Hematopoietic multipotent progenitor cell treated with erythropoietin and hydrocortisone succinate and interleukin-3 and kit ligand, for 6 days (in vitro differentiated cells): ENCODE measurements at regions not wholly inside any gene's neighbourhood (a gene's known extent, or its start where the extent isn't known, plus 50 kb on each side); places are given as distances from the start of the nearest gene placed in this dataset.

Experiments used
- DNase-seq: peaks from one replicate; pipeline ENCODE4 v3.0.0-alpha.2; 2015

DNA sequence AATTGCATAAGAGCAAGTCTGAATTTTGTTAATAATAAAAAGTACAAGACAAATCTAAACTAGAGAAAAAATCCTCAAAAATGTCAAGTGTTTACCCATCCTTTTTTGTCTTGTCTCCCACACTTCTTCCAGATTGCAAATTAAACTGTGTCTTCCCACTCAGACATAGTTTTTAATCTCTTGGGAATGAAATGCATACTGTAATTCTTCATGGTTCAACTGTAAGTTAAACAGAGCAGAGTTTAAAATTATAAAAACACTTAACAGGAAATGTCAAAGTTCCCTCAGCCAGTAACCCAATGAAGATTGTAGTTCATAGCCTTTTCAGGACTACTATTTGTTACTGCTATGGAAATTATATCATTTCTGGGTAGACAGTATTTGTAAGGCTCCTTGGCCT lies 171.8 kb downstream of the UBE2E3 start:
- no peak for DNase-seq

DNA sequence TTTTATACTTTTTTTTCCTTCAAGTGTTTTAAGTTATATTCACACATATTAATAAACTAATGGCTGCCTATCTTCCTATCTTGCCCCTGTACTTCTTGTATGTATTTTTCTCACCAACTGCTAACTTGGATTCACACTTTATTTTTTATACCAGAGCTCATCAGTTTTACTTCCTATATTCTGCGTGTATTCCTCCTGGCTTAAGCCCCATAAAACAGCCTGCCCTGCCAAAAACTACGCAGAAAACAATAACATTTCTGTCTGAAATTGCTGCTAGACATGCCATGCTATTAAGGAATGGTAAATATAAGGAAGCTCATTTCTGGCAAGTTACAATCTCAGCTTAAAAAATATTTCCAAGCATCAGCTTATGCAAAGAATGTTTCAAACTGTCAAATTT lies 172.3 kb downstream of the UBE2E3 start:
- DNase-seq = no peak

DNA sequence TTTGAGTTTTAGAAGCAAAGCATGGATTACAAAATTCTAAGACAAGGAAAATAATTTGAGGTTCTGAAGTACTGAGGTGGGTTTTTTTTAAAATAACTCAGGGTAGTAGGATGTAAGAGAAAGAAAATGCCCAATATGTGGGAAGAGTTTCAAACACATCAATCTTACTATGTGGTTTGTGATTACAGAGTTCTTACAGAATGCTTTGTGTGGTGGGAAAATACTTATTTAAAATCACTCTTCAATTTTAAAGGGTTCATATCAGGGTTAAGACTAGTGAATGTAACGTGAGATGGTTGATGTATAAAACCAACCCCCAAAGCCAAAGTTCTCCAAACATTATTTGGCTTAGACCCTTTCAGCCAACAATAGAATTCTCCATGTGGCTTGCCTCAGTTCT lies 173.5 kb downstream of the UBE2E3 start:
- no peak for DNase-seq

- no peak for DNase-seq
Measured at GRCh38 chr2:181157326-181157725, 176.9 kb downstream of the UBE2E3 start.

DNA sequence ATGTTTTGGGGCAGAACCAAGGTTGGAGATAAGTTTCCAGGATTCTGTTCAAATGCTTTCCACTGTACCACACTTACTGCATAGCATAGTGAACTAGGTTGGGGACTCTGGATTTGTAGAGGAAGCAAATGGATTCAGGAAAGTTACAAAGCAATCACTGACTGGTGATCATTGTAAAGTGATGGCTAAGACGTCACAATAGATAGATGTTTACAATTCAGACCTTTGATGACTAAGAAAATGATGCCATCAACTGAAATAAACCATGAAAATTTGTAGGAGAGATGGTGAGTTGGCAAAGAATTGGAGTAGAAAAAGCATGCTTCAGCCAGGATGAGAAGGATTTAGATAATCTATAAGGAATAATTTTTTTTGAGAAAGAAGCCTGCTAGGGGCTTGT lies 178.0 kb downstream of the UBE2E3 start:
- DNase-seq = no peak

DNA sequence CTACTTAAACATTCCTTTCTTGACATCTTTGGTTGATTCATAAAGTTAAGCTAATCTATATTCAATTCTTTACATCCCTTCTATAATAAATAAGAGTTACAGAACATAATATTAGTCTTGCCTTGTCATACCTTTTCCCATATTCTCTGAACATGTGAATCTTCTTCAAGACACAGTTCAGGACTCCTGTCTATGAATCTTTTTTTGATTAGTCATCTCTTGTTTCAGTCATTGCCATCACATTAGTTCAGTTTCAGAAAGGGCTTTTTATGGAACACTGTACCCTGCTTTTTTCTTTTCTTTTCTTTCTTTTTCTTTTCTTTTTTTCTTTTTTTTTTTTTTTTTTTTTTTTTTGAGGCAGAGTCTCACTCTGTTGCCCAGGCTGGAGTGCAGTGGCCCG lies 181.2 kb downstream of the UBE2E3 start:
- DNase-seq = no peak

DNA sequence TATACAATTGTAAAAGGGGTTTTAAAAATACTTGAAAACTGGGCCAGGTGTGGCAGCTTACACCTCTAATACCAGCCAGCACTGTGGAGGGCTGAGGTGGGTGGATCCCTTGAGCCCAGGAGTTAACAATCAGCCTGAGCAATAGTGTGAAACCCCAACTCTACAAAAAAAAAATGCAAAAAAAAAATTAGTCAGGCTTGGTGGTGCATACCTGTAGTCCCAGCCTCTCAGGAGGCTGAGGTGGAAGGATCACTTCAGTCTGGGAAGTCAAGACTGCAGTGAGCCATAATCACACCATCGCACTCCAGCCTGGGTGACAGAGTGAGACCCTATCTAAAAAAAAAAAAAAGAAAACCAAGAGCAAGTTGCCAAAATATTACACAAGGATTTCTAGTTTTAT lies 182.7 kb downstream of the UBE2E3 start:
- no peak for DNase-seq

GRCh38 chr2:181163691-181164090 lies 183.3 kb downstream of the UBE2E3 start:
- no peak for DNase-seq

DNA sequence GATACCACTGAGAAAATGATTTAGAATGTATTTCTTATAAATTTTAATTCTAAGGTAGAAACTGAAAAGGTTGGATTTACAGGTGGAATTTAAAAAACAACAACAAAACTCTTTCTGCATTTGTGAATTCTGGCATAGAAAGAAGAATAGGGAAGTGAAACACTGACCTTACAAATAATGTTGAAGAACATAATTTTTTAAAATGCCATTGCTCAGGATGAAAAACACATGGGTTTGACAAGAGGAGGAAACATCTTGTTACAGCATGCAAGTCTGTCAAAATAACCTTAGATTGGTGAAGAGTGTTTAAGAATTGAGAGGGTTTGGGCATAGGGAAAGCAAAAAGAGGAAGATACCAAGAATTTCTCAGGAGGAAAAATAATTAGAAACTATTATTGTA lies 184.3 kb downstream of the UBE2E3 start:
- DNase-seq = no peak

DNA sequence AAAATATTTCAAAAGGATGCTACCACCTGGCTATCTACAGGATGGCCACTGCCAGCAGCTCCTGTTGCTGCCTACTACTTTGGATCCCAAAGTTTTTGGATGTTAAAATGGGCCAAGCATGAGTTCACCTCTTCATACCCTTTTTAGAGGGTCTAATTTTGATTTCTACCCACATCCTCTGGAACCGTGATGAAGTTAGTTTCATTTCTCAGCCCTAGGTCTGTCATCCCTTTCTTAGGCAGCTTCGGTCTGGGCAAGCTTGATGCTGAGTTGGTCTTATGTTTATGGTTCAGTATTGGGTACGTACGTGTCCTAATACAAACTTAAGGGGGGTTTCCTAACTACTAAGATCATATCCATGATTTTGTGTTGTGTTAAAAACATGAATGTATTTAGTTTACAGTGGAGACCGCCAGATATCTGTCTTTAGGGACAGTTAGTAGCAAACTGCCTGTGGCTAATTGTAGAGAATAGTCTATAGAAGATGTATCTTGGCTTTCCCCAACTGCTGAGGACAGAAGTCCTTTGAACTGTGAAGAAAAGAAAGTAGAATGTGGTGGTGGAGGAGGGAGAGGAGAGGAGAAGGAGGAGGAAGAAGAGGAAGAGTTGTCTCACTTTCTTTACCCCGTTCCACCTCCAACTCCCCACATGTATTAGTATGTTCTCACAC lies 184.9 kb downstream of the UBE2E3 start:
- no peak for DNase-seq

DNA sequence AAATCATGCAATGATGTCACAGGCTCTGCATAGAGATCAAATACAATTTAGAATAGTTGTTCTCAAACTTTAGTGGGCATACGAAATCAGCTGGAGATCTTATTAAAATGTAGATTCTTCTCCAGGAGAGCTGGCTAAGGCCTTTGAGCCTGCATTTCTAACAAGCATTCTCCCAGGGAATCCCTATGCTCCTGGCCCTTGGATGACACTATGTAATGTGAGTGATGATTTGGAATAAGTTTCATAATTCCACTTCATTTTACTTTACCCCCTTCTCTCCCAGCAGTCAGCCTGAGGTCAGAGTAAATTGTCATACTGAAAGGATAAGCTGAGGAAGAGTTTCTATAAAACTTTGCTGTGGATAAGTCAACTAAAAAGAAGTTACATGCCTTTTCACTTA lies 189.1 kb downstream of the UBE2E3 start:
- no peak for DNase-seq

DNA sequence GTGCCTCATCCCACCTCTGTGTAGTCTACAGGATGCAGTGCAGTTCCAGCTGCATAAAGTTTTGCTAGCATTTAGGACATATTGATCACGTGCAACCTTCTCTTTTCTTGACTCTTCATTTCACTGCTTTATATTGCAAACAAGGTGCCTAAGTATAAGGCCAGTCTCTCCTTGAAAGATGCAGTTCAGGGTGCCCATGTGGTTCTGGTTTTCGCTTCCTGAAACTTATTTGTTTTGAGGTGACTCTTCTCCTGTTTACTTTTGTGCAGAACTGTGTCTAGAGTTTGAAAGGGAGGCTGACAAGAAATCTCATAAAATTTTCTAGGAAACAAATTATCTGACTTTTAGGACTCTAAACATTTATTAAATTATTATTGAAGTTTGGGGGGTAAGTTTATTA lies 189.9 kb downstream of the UBE2E3 start:
- no peak for DNase-seq

DNA sequence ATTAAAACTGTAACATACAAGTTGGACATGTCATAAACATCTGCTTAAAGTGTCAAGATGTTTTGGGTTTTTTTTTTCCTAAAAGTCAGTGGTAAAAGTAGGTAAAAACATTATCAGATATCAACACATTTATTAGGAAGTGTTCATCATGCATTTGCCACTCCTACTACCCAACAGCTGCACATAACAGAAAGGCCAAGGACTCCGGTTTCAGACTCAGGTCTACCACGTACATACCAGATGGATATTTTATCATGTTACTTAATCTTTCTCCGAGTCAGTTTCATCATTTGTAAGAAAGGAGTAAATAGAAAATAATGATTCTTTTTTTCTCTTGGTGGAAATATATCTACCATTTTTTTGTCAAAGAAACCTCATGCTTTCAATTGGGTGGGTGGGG lies 192.3 kb downstream of the UBE2E3 start:
- DNase-seq = no peak

- no peak for DNase-seq
Measured at GRCh38 chr2:181174611-181175580, 194.5 kb downstream of the UBE2E3 start.

DNA sequence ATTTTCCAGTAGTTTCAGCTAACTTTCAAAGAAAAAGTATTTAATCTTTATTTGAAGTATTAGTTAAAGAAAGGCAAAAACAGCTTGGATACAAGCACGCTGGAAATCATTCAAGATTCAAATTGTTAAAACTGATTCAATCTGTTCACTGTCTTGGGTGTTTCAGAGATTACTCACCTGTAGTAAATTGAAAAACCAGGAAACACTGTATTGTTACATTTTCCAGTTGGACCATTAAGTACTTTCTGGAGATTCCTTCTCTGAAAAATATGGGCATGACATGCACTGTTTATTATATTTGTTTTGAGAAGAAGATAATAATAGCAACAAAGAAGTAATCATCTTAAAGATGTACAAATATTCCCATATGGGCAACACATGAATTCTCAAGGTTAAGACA lies 196.1 kb downstream of the UBE2E3 start:
- no peak for DNase-seq

DNA sequence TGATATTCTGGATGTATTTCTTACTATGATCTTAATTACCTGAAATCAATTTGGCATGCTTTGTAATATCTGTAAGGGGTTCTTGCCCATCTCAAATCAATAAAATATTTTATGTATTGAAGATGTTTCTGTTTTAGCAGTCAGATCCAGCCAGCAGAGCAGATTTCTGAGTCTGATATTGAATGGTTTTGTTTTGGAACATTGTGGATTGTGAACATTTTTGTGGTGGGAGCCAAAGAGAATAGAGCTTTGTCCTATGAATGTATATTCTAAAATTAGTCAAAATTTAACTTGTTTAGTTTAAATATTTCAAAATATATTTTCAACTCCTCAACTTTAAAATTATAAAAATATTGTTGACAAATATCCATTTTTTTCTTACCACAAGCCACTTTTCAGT lies 197.0 kb downstream of the UBE2E3 start:
- DNase-seq = no peak

GRCh38 chr2:181178130-181178529 lies 197.7 kb downstream of the UBE2E3 start:
- DNase-seq = no peak

DNA sequence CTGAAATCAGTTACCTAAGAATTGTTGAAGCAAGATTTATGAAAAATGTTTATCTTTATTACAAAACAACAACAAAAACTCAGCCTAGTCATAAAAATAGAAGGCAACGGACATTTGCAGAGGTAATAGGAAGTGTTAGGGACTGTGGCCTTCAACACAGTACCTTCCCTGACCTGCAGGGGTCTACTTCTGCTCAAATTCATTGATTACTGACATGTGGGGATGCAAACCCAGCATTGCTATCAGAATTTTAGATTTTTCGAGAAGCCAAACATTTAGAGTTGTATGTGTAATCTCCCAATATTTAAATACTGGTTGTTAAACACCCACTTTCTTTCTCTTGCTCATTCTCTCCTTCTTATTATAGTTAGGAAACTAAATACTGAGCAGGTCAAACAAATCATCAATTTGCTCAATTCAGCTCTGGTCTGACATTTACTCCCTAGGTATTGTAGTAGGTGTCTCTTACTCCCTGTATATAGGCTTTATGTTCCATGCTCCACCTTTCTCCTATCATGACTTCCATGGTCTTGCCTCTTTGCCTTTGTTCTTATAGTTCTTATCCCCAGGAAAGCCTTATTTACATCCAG lies 198.5 kb downstream of the UBE2E3 start:
- DNase-seq = peak; percentile 64

GRCh38 chr2:181183878-181184542 lies 203.6 kb downstream of the UBE2E3 start:
- DNase-seq = no peak

GRCh38 chr2:181185421-181185820 lies 205.0 kb downstream of the UBE2E3 start:
- DNase-seq = no peak

- DNase-seq = no peak
Measured at GRCh38 chr2:181185948-181186347, 205.5 kb downstream of the UBE2E3 start.

DNA sequence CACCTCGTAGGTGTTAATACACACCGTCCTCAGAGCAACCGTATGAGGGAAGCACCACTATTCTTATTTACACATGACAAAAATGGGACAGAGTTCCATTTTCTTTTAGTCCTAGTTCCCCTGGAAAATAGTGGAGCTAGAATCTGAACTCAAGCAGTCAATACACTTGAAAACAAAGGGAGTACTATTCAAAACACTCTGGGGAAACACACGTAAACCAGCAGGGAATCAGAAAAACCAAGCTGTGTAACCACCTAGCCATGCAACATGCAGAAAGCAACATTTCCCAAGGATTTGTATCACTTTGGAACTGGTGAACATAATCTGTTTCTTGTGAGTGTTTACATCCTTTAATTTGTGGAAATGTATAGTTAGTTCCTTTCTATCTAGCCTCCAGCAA lies 208.2 kb downstream of the UBE2E3 start:
- no peak for DNase-seq

DNA sequence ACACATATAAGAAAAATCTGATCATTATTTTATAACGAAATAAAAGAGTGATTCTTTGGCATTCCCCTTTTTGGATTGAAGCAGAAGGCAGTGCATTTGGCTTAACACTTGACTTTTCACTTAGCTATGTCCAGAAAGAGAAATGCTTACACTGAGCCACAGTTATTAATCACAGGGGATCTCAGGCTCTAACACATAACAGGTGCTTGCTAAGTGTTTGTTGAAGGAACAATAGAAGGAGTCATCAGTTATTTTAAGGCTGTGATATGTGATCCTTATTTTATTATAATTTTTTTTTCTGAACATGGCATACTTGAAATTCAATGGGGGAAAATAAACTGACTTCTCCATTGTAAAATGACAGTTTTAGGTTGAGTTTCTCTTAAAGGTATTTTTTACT lies 209.5 kb downstream of the UBE2E3 start:
- DNase-seq = no peak
